IPS-15b (cell line): ENCODE measurements at regions not wholly inside any gene's neighbourhood (a gene's known extent, or its start where the extent isn't known, plus 50 kb on each side); places are given as distances from the start of the nearest gene placed in this dataset.
"Not testable (repeated sequence)": the region's sequence is repeated elsewhere in the genome, so short reads cannot be mapped to it uniquely, and the experiment has no call there.

ENCODE experiments used
- H3K27me3 ChIP-seq: one replicate; pipeline ENCODE4 v1.6.1; 2013; ENCODE audit warnings: low read length; ENCODE audit not compliant: control insufficient read depth, insufficient read depth
- H3K36me3 ChIP-seq: one replicate; pipeline ENCODE4 v1.6.1; 2013; ENCODE audit warnings: low read length; ENCODE audit not compliant: control insufficient read depth, insufficient read depth
- H3K4me1 ChIP-seq: one replicate; pipeline ENCODE4 v1.6.1; 2013; ENCODE audit warnings: mild to moderate bottlenecking, low read length; ENCODE audit not compliant: control insufficient read depth, insufficient read depth
- H3K4me3 ChIP-seq: one replicate; pipeline ENCODE4 v1.5.1; 2013; ENCODE audit warnings: low read depth, low read length
- H3K9ac ChIP-seq: one replicate; pipeline ENCODE4 v1.6.1; 2013; ENCODE audit warnings: low read depth, mild to moderate bottlenecking, low read length
- H3K9me3 ChIP-seq: one replicate; pipeline ENCODE4 v1.6.1; 2013; ENCODE audit warnings: mild to moderate bottlenecking, low read length; ENCODE audit not compliant: control insufficient read depth, insufficient read depth

GRCh38 chr11:42923651-42924050 is 388.1 kb upstream of the API5 start:
- Histone ChIP-seq H3K9me3 (no peaks in the 10 kb centered on the region), H3K9ac (no peak overlapping the region), H3K36me3 (no peaks in the 10 kb centered on the region), H3K27me3 (no peaks in the 10 kb centered on the region), H3K4me3 (no peak overlapping the region), H3K4me1 (no peaks in the 10 kb centered on the region)

- H3K9ac ChIP-seq: no peak overlapping the region
- no peaks in the 10 kb centered on the region for H3K9me3 ChIP-seq
- no peaks in the 10 kb centered on the region for H3K27me3 ChIP-seq
- no peaks in the 10 kb centered on the region for H3K4me1 ChIP-seq
- H3K36me3 ChIP-seq: no peaks in the 10 kb centered on the region
- no peak overlapping the region for H3K4me3 ChIP-seq
Observed at GRCh38 chr11:42925916-42926315, 385.9 kb upstream of the API5 start.

GRCh38 chr11:42947405-42947804 is 364.4 kb upstream of the API5 start:
- Histone ChIP-seq H3K9me3 (no peaks in the 10 kb centered on the region), H3K36me3 (no peaks in the 10 kb centered on the region), H3K4me3 (no peak overlapping the region), H3K4me1 (no peaks in the 10 kb centered on the region), H3K9ac (no peak overlapping the region), H3K27me3 (no peaks in the 10 kb centered on the region)

- not testable (repeated sequence) for H3K9ac ChIP-seq, H3K4me3 ChIP-seq, H3K4me1 ChIP-seq, H3K36me3 ChIP-seq, H3K9me3 ChIP-seq, H3K27me3 ChIP-seq
Observed at GRCh38 chr11:42949738-42950376, 361.9 kb upstream of the API5 start.

- Histone ChIP-seq H3K9me3 (no peaks in the 10 kb centered on the region), H3K9ac (no peak overlapping the region), H3K4me3 (no peak overlapping the region), H3K4me1 (no peaks in the 10 kb centered on the region), H3K27me3 (no peaks in the 10 kb centered on the region), H3K36me3 (no peaks in the 10 kb centered on the region)
Observed at GRCh38 chr11:42951266-42951665, 360.5 kb upstream of the API5 start.

GRCh38 chr11:42957831-42958230 is 354.0 kb upstream of the API5 start:
- Histone ChIP-seq H3K9ac (no peak overlapping the region), H3K27me3 (no peaks in the 10 kb centered on the region), H3K9me3 (no peaks in the 10 kb centered on the region), H3K4me1 (no peaks in the 10 kb centered on the region), H3K4me3 (no peak overlapping the region), H3K36me3 (no peaks in the 10 kb centered on the region)

GRCh38 chr11:42958635-42959034 is 353.2 kb upstream of the API5 start:
- H3K27me3 ChIP-seq: no peaks in the 10 kb centered on the region
- no peaks in the 10 kb centered on the region for H3K4me1 ChIP-seq
- no peak overlapping the region for H3K4me3 ChIP-seq
- no peak overlapping the region for H3K9ac ChIP-seq
- H3K9me3 ChIP-seq: no peaks in the 10 kb centered on the region
- no peaks in the 10 kb centered on the region for H3K36me3 ChIP-seq

- Histone ChIP-seq H3K9me3 (no peaks in the 10 kb centered on the region), H3K27me3 (no peaks in the 10 kb centered on the region), H3K4me1 (no peaks in the 10 kb centered on the region), H3K9ac (no peak overlapping the region), H3K36me3 (no peaks in the 10 kb centered on the region), H3K4me3 (no peak overlapping the region)
Observed at GRCh38 chr11:42960521-42961088, 351.2 kb upstream of the API5 start.

GRCh38 chr11:42967653-42968052 is 344.1 kb upstream of the API5 start:
- H3K9ac ChIP-seq: no peak overlapping the region
- H3K4me3 ChIP-seq: no peak overlapping the region
- H3K27me3 ChIP-seq: no peaks in the 10 kb centered on the region
- no peaks in the 10 kb centered on the region for H3K36me3 ChIP-seq
- no peaks in the 10 kb centered on the region for H3K4me1 ChIP-seq
- H3K9me3 ChIP-seq: no peaks in the 10 kb centered on the region

GRCh38 chr11:42972741-42973140 is 339.1 kb upstream of the API5 start:
- Histone ChIP-seq H3K36me3 (no peaks in the 10 kb centered on the region), H3K9ac (no peak overlapping the region), H3K27me3 (no peaks in the 10 kb centered on the region), H3K4me3 (no peak overlapping the region), H3K9me3 (no peaks in the 10 kb centered on the region), H3K4me1 (peaks cover 4% of the 10 kb centered on the region)

GRCh38 chr11:42974510-42975179 is 337.2 kb upstream of the API5 start:
- Histone ChIP-seq H3K27me3 (no peaks in the 10 kb centered on the region), H3K4me1 (peaks cover 4% of the 10 kb centered on the region), H3K9ac (no peak overlapping the region), H3K36me3 (no peaks in the 10 kb centered on the region), H3K9me3 (no peaks in the 10 kb centered on the region), H3K4me3 (no peak overlapping the region)

- Histone ChIP-seq H3K9ac (no peak overlapping the region), H3K4me1 (peaks cover 4% of the 10 kb centered on the region), H3K27me3 (no peaks in the 10 kb centered on the region), H3K36me3 (no peaks in the 10 kb centered on the region), H3K9me3 (no peaks in the 10 kb centered on the region), H3K4me3 (no peak overlapping the region)
Observed at GRCh38 chr11:42975180-42975529, 336.6 kb upstream of the API5 start.
